Activated CD4-positive, alpha-beta memory T cell treated with anti-CD3 and anti-CD28 coated beads for 36 hours (primary cell): ENCODE measurements at regions not wholly inside any gene's neighbourhood (a gene's known extent, or its start where the extent isn't known, plus 50 kb on each side); places are given as distances from the start of the nearest gene placed in this dataset.
"Not testable (repeated sequence)": the region's sequence is repeated elsewhere in the genome, so short reads cannot be mapped to it uniquely, and the experiment has no call there.

Experiments used
- CTCF ChIA-PET: fragments of 350-600 bp; sonication (Branson Sonifier 250); formaldehyde crosslinking; loops from one replicate; lab custom pipeline; 2021; ENCODE audit warnings: antibody characterized with exemption, inconsistent platforms; lab: Charles Lee
- POLR2A ChIA-PET: fragments of 350-600 bp; sonication (Branson Sonifier 250); formaldehyde crosslinking; loops from one replicate; lab custom pipeline; 2021; ENCODE audit warnings: antibody characterized with exemption; lab: Charles Lee
- DNase-seq: peaks from one replicate; pipeline ENCODE4 v3.0.0-alpha.2; 2020
- H3K27ac Mint-ChIP-seq: one replicate; pipeline ENCODE4 v1.8.0; 2021; ENCODE audit warnings: mixed read lengths
- H3K27me3 Mint-ChIP-seq: one replicate; pipeline ENCODE4 v1.8.0; 2021; ENCODE audit warnings: mixed read lengths
- H3K36me3 Mint-ChIP-seq: one replicate; pipeline ENCODE4 v1.8.0; 2021; ENCODE audit warnings: mixed read lengths
- H3K4me1 Mint-ChIP-seq: one replicate; pipeline ENCODE4 v1.8.0; 2021; ENCODE audit warnings: low read depth, mixed read lengths
- H3K4me3 Mint-ChIP-seq: one replicate; pipeline ENCODE4 v1.8.0; 2021; ENCODE audit warnings: mild to moderate bottlenecking, mixed read lengths
- H3K9me3 Mint-ChIP-seq: one replicate; pipeline ENCODE4 v1.8.0; 2021; ENCODE audit warnings: mixed read lengths
- intact Hi-C: fragments of 100-400 bp; cut with micrococcal nuclease; formaldehyde crosslinking; loops from one replicate; pipeline ENCODE4 v1.15.1; 2023

DNA sequence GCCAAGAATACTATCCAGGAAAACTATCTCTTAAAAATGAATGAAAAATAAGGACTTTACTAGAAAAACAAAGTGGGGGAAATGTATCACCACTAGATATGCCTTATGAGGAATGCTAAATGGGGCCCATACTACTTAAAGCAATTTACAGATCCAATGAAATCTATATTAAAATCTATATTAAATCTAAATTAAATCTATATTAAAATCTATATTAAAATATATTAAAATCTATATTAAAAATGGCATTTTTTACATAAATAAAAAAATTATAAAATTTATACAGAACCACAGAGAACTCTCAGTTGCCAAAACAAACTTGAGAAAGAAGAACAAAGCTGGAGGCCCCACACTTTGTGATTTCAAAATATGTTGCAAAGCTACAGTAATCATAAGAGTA is 234.5 kb downstream of the RPL10L start:
- Mint-ChIP-seq H3K9me3 (peaks cover 27% of the 10 kb centered on the region), H3K36me3 (no peaks in the 10 kb centered on the region), H3K4me3 (no peak overlapping the region), H3K27me3 (no peaks in the 10 kb centered on the region), H3K27ac (no peak overlapping the region), H3K4me1 (no peaks in the 10 kb centered on the region)
- CTCF ChIA-PET: no interaction called here
- intact Hi-C loops: no loop called here
- no peak for DNase-seq
- POLR2A ChIA-PET: no interaction called here

DNA sequence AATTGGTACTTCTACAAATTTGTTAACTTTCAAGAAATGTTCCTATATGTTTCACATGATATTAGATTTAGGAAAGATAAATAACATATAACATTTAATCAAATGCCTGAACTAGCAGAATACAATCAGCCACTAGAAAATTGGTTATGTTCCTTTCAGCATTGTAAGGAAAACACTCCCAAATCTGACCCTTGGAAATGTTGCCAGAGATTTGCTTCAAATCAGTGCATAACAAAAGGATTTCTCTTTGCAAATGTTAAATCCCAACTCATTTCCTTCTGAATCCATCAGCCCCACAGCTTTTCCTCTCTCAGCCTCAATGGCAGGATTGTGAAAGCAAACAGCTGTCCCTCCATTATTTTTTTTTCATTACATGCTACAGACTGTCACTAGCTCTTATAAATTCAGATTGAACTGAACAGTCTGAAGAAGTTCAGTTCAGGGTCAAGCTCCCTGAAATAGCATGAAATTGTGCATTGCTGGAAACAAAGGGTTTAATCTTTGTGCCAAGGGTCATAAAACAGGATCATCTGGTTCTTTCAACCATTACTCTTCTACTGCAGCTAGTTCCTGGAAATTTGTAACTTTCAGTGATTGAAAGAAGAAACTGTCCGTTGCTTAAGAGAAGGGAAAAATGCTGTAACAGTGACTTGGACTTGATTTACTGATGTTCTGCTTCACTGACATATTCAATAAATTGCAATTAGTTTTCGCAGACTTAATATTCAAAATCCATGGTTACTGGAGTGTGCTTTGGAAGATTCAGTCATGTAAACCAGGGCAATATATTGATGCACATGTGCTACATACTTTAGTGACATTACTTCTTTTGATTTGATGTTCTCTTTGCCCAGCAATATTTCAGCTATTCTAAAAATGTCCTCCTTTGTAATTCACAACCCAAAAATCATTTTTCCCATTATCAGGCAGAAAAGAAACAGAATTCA is 246.4 kb downstream of the RPL10L start:
- intact Hi-C loops: no loop called here
- Mint-ChIP-seq H3K4me1 (no peaks in the 10 kb centered on the region), H3K4me3 (no peak overlapping the region), H3K27ac (no peak overlapping the region), H3K27me3 (no peaks in the 10 kb centered on the region), H3K36me3 (no peaks in the 10 kb centered on the region), H3K9me3 (peaks cover 6% of the 10 kb centered on the region)
- no peak for DNase-seq
- POLR2A ChIA-PET: no interaction called here
- CTCF ChIA-PET: no interaction called here

- DNase-seq, CTCF ChIA-PET, H3K9me3 Mint-ChIP-seq, intact Hi-C loops, H3K27ac Mint-ChIP-seq, H3K36me3 Mint-ChIP-seq, H3K4me1 Mint-ChIP-seq, H3K4me3 Mint-ChIP-seq, H3K27me3 Mint-ChIP-seq, POLR2A ChIA-PET: not testable (repeated sequence)
Observed at GRCh38 chr14:46402001-46402690, 249.4 kb downstream of the RPL10L start.

DNA sequence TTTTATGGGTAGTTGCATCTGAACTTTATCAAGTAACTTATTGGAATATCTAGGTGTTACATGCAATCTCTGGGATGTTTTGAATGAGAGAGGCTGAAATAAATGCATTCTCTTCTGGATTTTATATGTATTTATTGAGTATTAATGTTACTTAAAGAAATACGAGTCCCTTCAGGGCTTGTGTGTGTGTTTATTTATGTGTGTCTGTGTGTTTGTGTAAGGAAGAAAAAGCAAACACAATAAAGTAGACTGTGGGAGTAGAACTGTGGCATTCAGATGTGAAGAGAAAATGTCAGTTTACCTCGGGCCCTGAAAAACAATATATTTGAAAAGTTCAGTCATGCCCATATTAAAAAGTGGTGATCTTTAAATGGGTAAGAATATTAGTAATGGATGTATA is 250.5 kb downstream of the RPL10L start:
- Mint-ChIP-seq H3K4me1 (no peaks in the 10 kb centered on the region), H3K27ac (no peak overlapping the region), H3K4me3 (no peak overlapping the region), H3K27me3 (no peaks in the 10 kb centered on the region), H3K36me3 (no peaks in the 10 kb centered on the region), H3K9me3 (peaks cover 8% of the 10 kb centered on the region)
- DNase-seq: no peak
- CTCF ChIA-PET: no interaction called here
- intact Hi-C loops: no loop called here
- POLR2A ChIA-PET: no interaction called here

DNA sequence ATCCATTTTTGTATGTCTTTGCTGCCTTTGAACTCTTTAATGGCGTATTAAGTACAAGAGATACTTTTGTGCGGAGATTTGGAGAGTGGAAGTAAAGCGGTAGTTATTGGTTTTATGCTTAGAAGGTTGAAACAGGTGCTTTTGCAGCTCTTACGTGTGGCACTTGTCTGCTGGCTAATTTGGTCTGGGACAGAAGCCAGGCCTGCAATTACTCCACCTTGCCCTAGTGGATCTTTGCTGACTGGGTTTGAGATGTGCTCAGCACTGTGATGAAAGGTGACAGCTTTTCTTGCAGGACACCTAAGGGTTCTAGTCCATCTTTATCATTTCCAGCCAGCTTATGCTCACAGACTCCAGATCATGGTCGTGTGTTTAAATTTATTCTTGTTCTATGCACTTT is 252.5 kb downstream of the RPL10L start:
- no peak for DNase-seq
- Mint-ChIP-seq H3K9me3 (peaks cover 6% of the 10 kb centered on the region), H3K36me3 (no peaks in the 10 kb centered on the region), H3K27ac (no peak overlapping the region), H3K4me3 (no peak overlapping the region), H3K27me3 (no peaks in the 10 kb centered on the region), H3K4me1 (no peaks in the 10 kb centered on the region)
- POLR2A ChIA-PET: no interaction called here
- intact Hi-C loops: no loop called here
- CTCF ChIA-PET: no interaction called here

GRCh38 chr14:46384611-46385010 is 267.0 kb downstream of the RPL10L start:
- H3K36me3 Mint-ChIP-seq: no peaks in the 10 kb centered on the region
- ChIA-PET POLR2A (no interaction called here), CTCF (no interaction called here)
- H3K4me1 Mint-ChIP-seq: no peaks in the 10 kb centered on the region
- H3K4me3 Mint-ChIP-seq: no peak overlapping the region
- H3K9me3 Mint-ChIP-seq: peaks cover 16% of the 10 kb centered on the region
- no peak overlapping the region for H3K27ac Mint-ChIP-seq
- intact Hi-C loops: no loop called here
- H3K27me3 Mint-ChIP-seq: no peaks in the 10 kb centered on the region
- no peak for DNase-seq

- Mint-ChIP-seq H3K4me1 (no peaks in the 10 kb centered on the region), H3K4me3 (no peak overlapping the region), H3K27me3 (no peaks in the 10 kb centered on the region), H3K27ac (no peak overlapping the region), H3K36me3 (no peaks in the 10 kb centered on the region), H3K9me3 (peaks cover 13% of the 10 kb centered on the region)
- intact Hi-C loops: no loop called here
- ChIA-PET POLR2A (no interaction called here), CTCF (no interaction called here)
- no peak for DNase-seq
Observed at GRCh38 chr14:46381674-46382073, 269.9 kb downstream of the RPL10L start.

- no peak for DNase-seq
- Mint-ChIP-seq H3K4me1 (no peaks in the 10 kb centered on the region), H3K4me3 (no peak overlapping the region), H3K9me3 (peaks cover 23% of the 10 kb centered on the region), H3K36me3 (no peaks in the 10 kb centered on the region), H3K27me3 (no peaks in the 10 kb centered on the region), H3K27ac (no peak overlapping the region)
- ChIA-PET CTCF (no interaction called here), POLR2A (no interaction called here)
- intact Hi-C loops: no loop called here
Observed at GRCh38 chr14:46378248-46378647, 273.3 kb downstream of the RPL10L start.

GRCh38 chr14:46377305-46377704 is 274.3 kb downstream of the RPL10L start:
- H3K36me3 Mint-ChIP-seq: no peaks in the 10 kb centered on the region
- POLR2A ChIA-PET: no interaction called here
- no peaks in the 10 kb centered on the region for H3K27me3 Mint-ChIP-seq
- CTCF ChIA-PET: no interaction called here
- no peak overlapping the region for H3K27ac Mint-ChIP-seq
- DNase-seq: no peak
- peaks cover 31% of the 10 kb centered on the region for H3K9me3 Mint-ChIP-seq
- no peaks in the 10 kb centered on the region for H3K4me1 Mint-ChIP-seq
- intact Hi-C loops: no loop called here
- no peak overlapping the region for H3K4me3 Mint-ChIP-seq

DNA sequence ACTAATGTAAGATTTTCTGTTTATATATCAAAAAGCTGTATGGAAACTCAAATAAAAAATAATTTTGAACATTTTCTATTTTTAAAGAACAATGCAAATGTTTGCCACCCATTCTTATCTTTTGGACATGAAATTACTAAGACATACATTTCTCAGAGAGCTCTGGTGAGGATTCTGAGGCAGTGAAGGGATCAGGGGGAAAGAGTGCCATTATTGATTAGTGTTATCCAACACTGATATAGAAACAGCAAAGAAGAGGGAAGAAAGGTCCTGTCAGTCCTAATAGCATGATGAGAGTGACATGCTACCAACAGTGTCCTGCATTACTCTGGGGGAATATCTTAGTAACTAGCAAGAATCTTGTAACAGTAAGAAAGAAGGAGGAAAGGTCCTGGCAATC is 282.2 kb downstream of the RPL10L start:
- intact Hi-C loops: no loop called here
- Mint-ChIP-seq H3K36me3 (no peaks in the 10 kb centered on the region), H3K4me3 (no peak overlapping the region), H3K27ac (no peak overlapping the region), H3K9me3 (peaks cover 23% of the 10 kb centered on the region), H3K27me3 (no peaks in the 10 kb centered on the region), H3K4me1 (no peaks in the 10 kb centered on the region)
- ChIA-PET CTCF (no interaction called here), POLR2A (no interaction called here)
- DNase-seq: no peak

- Mint-ChIP-seq H3K27ac (no peak overlapping the region), H3K36me3 (no peaks in the 10 kb centered on the region), H3K4me3 (no peak overlapping the region), H3K4me1 (no peaks in the 10 kb centered on the region), H3K27me3 (no peaks in the 10 kb centered on the region), H3K9me3 (peaks cover 20% of the 10 kb centered on the region)
- CTCF ChIA-PET: no interaction called here
- POLR2A ChIA-PET: no interaction called here
- intact Hi-C loops: no loop called here
- no peak for DNase-seq
Observed at GRCh38 chr14:46368275-46368674, 283.3 kb downstream of the RPL10L start.

- Mint-ChIP-seq H3K36me3 (no peaks in the 10 kb centered on the region), H3K27me3 (no peaks in the 10 kb centered on the region), H3K4me3 (no peak overlapping the region), H3K27ac (no peak overlapping the region), H3K9me3 (peaks cover 15% of the 10 kb centered on the region), H3K4me1 (no peaks in the 10 kb centered on the region)
- CTCF ChIA-PET: no interaction called here
- DNase-seq: no peak
- intact Hi-C loops: no loop called here
- POLR2A ChIA-PET: no interaction called here
Observed at GRCh38 chr14:46352844-46353243, 298.7 kb downstream of the RPL10L start.
